ENCODE measurements at regions not wholly inside any gene's neighbourhood (a gene's known extent, or its start where the extent isn't known, plus 50 kb on each side); places are given as distances from the start of the nearest gene placed in this dataset.
"Not testable (repeated sequence)": the region's sequence is repeated elsewhere in the genome, so short reads cannot be mapped to it uniquely, and the experiment has no call there.

GRCh38 chr5:130294798-130295197 is 390.5 kb downstream of the CHSY3 start:
- DNase-seq, result not testable (repeated sequence)

GRCh38 chr5:130290219-130290618 is 386.0 kb downstream of the CHSY3 start:
- DNase-seq, result no peak

GRCh38 chr5:130289132-130290088 is 385.1 kb downstream of the CHSY3 start:
- no peak for DNase-seq

GRCh38 chr5:130287438-130287837 is 383.2 kb downstream of the CHSY3 start:
- no peak for DNase-seq

- no peak for DNase-seq
Observed at GRCh38 chr5:130286971-130287370, 382.7 kb downstream of the CHSY3 start.

GRCh38 chr5:130282049-130282448 is 377.8 kb downstream of the CHSY3 start:
- DNase-seq, result no peak

- DNase-seq, result no peak
Observed at GRCh38 chr5:130280528-130281217, 376.4 kb downstream of the CHSY3 start.

GRCh38 chr5:130279386-130279785 is 375.1 kb downstream of the CHSY3 start:
- DNase-seq, result no peak

- no peak for DNase-seq
Observed at GRCh38 chr5:130278136-130278535, 373.9 kb downstream of the CHSY3 start.

- DNase-seq, result no peak
Observed at GRCh38 chr5:130277522-130277921, 373.3 kb downstream of the CHSY3 start.

- DNase-seq, result no peak
Observed at GRCh38 chr5:130277002-130277401, 372.7 kb downstream of the CHSY3 start.

GRCh38 chr5:130272837-130273236 is 368.6 kb downstream of the CHSY3 start:
- no peak for DNase-seq

- DNase-seq, result no peak
Observed at GRCh38 chr5:130270786-130271185, 366.5 kb downstream of the CHSY3 start.

- DNase-seq, result no peak
Observed at GRCh38 chr5:130268489-130268888, 364.2 kb downstream of the CHSY3 start.

GRCh38 chr5:130267926-130268325 is 363.7 kb downstream of the CHSY3 start:
- DNase-seq, result no peak

- no peak for DNase-seq
Observed at GRCh38 chr5:130260481-130260880, 356.2 kb downstream of the CHSY3 start.

GRCh38 chr5:130251931-130252330 is 347.7 kb downstream of the CHSY3 start:
- DNase-seq, result no peak

GRCh38 chr5:130243641-130244040 is 339.4 kb downstream of the CHSY3 start:
- no peak for DNase-seq

GRCh38 chr5:130237721-130238120 is 333.5 kb downstream of the CHSY3 start:
- no peak for DNase-seq
